HUES64 (cell line): ENCODE measurements at regions not wholly inside any gene's neighbourhood (a gene's known extent, or its start where the extent isn't known, plus 50 kb on each side); places are given as distances from the start of the nearest gene placed in this dataset.

Experiments used
- H3K27ac ChIP-seq: 2 replicates; pipeline ENCODE4 v1.7.0; 2013; ENCODE audit warnings: low read depth, low read length, inconsistent platforms
- H3K27me3 ChIP-seq: 2 replicates; pipeline ENCODE4 v1.6.1; 2013; ENCODE audit warnings: mild to moderate bottlenecking, low read length; ENCODE audit not compliant: insufficient read depth
- H3K36me3 ChIP-seq: 2 replicates; pipeline ENCODE4 v1.6.1; 2013; ENCODE audit warnings: mild to moderate bottlenecking, low read length; ENCODE audit not compliant: insufficient read depth
- H3K4me1 ChIP-seq: 2 replicates; pipeline ENCODE4 v1.6.1; 2013; ENCODE audit warnings: mild to moderate bottlenecking, low read length, moderate library complexity; ENCODE audit not compliant: insufficient read depth
- H3K4me3 ChIP-seq: 2 replicates; pipeline ENCODE4 v1.5.1; 2013; ENCODE audit warnings: mild to moderate bottlenecking, low read length, moderate library complexity
- H3K9ac ChIP-seq: 2 replicates; pipeline ENCODE4 v1.6.1; 2013; ENCODE audit warnings: mild to moderate bottlenecking, low read depth, low read length
- H3K9me3 ChIP-seq: 2 replicates; pipeline ENCODE4 v1.6.1; 2013; ENCODE audit warnings: low read depth, low read length; ENCODE audit not compliant: insufficient read depth
- WGBS: fragments of 150-250, 120-280 bp; methylation state at CpG from one replicate; pipeline ENCODE4 v1.1.7; 2013; ENCODE audit warnings: missing lambda C conversion rate; 5-methylcytosine and 5-hydroxymethylcytosine counted together

DNA sequence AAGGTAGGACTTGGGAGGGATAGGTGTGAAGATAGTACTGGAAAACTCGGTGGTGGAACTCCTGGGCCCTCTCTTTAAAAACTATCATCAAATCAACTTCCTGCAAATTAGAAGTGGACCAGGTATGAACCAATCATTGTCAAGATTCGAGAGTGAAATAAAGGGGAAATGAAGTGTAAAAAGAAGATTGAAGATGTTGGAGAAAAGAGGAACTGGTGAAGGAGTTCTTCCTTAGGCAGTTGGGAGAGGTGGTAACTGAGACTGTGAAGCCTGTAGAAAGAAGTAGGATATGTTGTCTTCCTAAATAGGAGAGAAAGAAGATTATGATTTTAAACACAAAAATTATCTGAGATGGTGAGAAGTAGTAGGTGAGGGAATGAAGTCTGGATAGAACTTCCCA lies 212.2 kb downstream of the PPP1R2C start:
- Histone ChIP-seq H3K36me3 (no peaks in the 10 kb centered on the region), H3K9ac (no peak overlapping the region), H3K9me3 (no peaks in the 10 kb centered on the region), H3K4me1 (no peaks in the 10 kb centered on the region), H3K27ac (no peak overlapping the region), H3K4me3 (no peak overlapping the region), H3K27me3 (no peaks in the 10 kb centered on the region)
- WGBS, result 92% methylated on average over 1 of the region's 2 CpGs

DNA sequence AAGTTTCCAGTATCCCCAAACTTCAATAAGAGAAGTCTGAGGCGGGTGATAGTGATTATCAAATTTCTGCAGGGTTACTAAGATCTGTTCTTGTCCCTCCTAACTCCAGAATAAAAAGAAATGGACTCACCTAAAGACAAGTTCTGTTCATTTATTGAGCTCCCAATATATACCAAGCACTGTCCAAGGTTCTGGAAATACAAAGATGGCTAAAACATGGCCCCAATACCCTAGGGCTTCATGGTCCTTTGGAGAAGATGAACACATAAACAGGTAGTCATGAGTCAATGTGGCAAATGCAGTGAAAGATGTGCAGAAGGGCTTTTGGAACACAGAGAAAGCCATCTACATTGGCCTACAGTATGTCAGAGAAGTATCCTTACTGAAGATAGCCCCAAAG lies 231.2 kb downstream of the PPP1R2C start:
- Histone ChIP-seq H3K4me1 (no peaks in the 10 kb centered on the region), H3K9me3 (no peaks in the 10 kb centered on the region), H3K4me3 (no peak overlapping the region), H3K27ac (no peak overlapping the region), H3K9ac (no peak overlapping the region), H3K27me3 (no peaks in the 10 kb centered on the region), H3K36me3 (no peaks in the 10 kb centered on the region)
- WGBS, result no CpG with 5 or more reads among the region's 1 CpG

GRCh38 chrX:42544883-42545282 lies 233.1 kb downstream of the PPP1R2C start:
- Histone ChIP-seq H3K27me3 (no peaks in the 10 kb centered on the region), H3K27ac (no peak overlapping the region), H3K36me3 (no peaks in the 10 kb centered on the region), H3K9me3 (no peaks in the 10 kb centered on the region), H3K9ac (no peak overlapping the region), H3K4me3 (no peak overlapping the region), H3K4me1 (no peaks in the 10 kb centered on the region)
- 88% methylated on average over 2 of the region's 2 CpGs for WGBS

DNA sequence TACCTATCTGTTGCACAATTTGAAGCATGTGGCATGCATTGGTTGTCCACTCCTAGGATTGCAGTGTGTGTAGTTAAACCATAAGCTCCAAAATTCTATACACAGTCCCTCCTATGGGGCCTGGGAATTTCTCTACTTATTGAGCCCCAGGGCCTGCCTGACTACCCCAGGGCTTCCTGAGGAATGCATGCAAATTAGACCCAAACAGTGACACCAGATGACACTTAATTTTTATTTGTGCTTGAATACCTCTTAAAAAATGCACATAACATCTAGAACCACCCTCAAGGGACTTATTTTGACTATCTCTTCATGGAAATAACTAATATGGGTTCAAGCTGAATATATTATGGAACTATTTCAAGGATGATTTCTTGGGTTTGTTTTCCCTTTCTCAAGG lies 236.4 kb downstream of the PPP1R2C start:
- no peak overlapping the region for H3K9ac ChIP-seq
- no peaks in the 10 kb centered on the region for H3K4me1 ChIP-seq
- no peaks in the 10 kb centered on the region for H3K27me3 ChIP-seq
- no peak overlapping the region for H3K27ac ChIP-seq
- H3K4me3 ChIP-seq, result no peak overlapping the region
- H3K36me3 ChIP-seq, result no peaks in the 10 kb centered on the region
- no peaks in the 10 kb centered on the region for H3K9me3 ChIP-seq

GRCh38 chrX:42540146-42540545 lies 237.8 kb downstream of the PPP1R2C start:
- Histone ChIP-seq H3K4me1 (no peaks in the 10 kb centered on the region), H3K9ac (no peak overlapping the region), H3K4me3 (no peak overlapping the region), H3K36me3 (no peaks in the 10 kb centered on the region), H3K27ac (no peak overlapping the region), H3K9me3 (no peaks in the 10 kb centered on the region), H3K27me3 (no peaks in the 10 kb centered on the region)

DNA sequence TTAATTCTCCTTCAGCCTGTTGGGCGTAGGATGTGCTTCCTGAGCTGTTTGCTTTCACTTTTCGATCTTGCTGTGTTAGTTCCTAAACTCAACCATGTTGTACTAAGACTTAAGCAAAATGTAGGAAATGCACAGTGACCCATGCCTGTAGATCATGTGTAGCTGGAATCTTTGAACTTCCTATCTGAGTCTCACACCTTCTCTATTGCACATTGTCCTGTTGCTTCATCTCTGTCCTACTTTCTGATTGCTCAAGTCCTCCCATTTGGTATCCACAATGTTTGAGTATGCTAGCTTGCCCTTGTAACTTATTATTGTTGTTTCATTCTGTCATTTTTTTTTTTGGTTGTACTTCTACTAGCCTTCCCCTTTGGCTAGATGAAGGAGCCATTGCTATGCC lies 239.6 kb downstream of the PPP1R2C start:
- H3K9ac ChIP-seq, result no peak overlapping the region
- H3K4me3 ChIP-seq, result no peak overlapping the region
- no peaks in the 10 kb centered on the region for H3K4me1 ChIP-seq
- no peaks in the 10 kb centered on the region for H3K9me3 ChIP-seq
- no peak overlapping the region for H3K27ac ChIP-seq
- WGBS, result 90% methylated on average over 2 of the region's 2 CpGs
- H3K36me3 ChIP-seq, result no peaks in the 10 kb centered on the region
- H3K27me3 ChIP-seq, result no peaks in the 10 kb centered on the region

DNA sequence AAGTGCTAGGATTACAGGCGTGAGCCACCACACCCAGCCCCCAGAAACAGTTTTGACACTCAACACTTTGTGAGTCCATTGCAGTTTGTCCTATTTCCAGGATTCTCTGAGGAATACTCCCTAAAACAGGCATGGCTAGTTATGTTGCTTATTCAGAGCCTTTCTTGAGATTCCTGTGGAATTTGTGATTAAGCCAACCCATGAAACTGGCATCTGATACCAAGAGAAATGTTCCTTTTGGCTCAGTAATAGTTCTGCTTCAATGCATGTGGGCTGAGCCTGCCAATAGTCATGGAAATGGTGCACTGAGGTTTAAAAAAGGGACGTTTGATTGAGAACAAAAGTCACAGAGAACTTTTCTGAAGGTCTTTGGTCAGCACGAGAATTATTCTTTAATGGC lies 241.7 kb downstream of the PPP1R2C start:
- no peak overlapping the region for H3K4me3 ChIP-seq
- H3K27me3 ChIP-seq, result no peaks in the 10 kb centered on the region
- no peaks in the 10 kb centered on the region for H3K9me3 ChIP-seq
- H3K9ac ChIP-seq, result no peak overlapping the region
- no peak overlapping the region for H3K27ac ChIP-seq
- no peaks in the 10 kb centered on the region for H3K4me1 ChIP-seq
- no peaks in the 10 kb centered on the region for H3K36me3 ChIP-seq
- WGBS, result 83% methylated on average over 3 of the region's 3 CpGs

DNA sequence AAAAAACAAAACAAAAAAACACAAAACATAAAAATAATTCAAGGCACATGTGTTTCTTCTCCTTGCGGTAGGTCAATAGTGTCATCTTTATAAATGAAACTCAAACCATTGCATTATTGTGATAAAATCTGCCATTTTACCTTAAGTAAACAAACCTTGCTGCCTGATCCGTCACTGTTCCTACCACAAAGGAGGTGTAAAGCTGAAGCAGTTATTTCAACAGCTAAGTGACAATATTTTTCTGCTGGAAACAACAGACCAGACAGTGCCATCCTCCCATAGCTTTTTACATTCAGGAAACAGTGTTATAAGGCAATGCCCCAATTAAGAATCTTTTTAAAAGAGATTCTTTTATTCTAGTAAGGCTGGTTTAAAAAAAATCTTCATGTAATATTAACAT lies 242.7 kb downstream of the PPP1R2C start:
- Histone ChIP-seq H3K4me3 (no peak overlapping the region), H3K4me1 (no peaks in the 10 kb centered on the region), H3K27me3 (no peaks in the 10 kb centered on the region), H3K36me3 (no peaks in the 10 kb centered on the region), H3K27ac (no peak overlapping the region), H3K9me3 (no peaks in the 10 kb centered on the region), H3K9ac (no peak overlapping the region)
- 96% methylated on average over 2 of the region's 2 CpGs for WGBS

- no peak overlapping the region for H3K9ac ChIP-seq
- no peak overlapping the region for H3K27ac ChIP-seq
- no peak overlapping the region for H3K4me3 ChIP-seq
- no peaks in the 10 kb centered on the region for H3K27me3 ChIP-seq
- H3K4me1 ChIP-seq, result no peaks in the 10 kb centered on the region
- WGBS, result 92% methylated on average over 2 of the region's 2 CpGs
- no peaks in the 10 kb centered on the region for H3K9me3 ChIP-seq
- no peaks in the 10 kb centered on the region for H3K36me3 ChIP-seq
Observed at GRCh38 chrX:42533761-42534160, 244.2 kb downstream of the PPP1R2C start.

GRCh38 chrX:42531441-42531840 lies 246.5 kb downstream of the PPP1R2C start:
- no peak overlapping the region for H3K4me3 ChIP-seq
- WGBS, result 80% methylated on average over 2 of the region's 2 CpGs
- H3K36me3 ChIP-seq, result no peaks in the 10 kb centered on the region
- H3K9ac ChIP-seq, result no peak overlapping the region
- no peaks in the 10 kb centered on the region for H3K27me3 ChIP-seq
- no peak overlapping the region for H3K27ac ChIP-seq
- H3K9me3 ChIP-seq, result no peaks in the 10 kb centered on the region
- no peaks in the 10 kb centered on the region for H3K4me1 ChIP-seq

DNA sequence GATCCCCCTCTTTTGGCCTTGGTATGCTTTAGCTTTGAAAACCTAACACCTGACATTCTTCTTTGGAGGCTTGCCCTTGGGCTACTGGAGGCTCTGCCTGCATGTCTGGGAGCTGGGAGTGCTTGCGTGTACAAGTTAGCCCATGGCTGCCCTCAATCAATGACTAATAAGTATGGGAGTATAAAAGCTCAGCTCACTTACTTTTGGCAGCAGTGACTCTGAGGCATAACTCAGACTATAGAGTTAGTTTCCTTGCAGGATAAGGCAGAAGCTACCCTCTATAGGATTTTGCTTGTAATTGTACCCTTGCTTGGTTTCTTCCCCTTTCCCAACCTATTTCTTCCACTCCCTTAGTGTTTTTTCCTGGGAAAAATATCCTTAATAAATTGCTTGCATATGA lies 247.9 kb downstream of the PPP1R2C start:
- no peak overlapping the region for H3K9ac ChIP-seq
- no peaks in the 10 kb centered on the region for H3K9me3 ChIP-seq
- WGBS, result 88% methylated on average over 1 of the region's 1 CpG
- no peak overlapping the region for H3K27ac ChIP-seq
- H3K27me3 ChIP-seq, result no peaks in the 10 kb centered on the region
- H3K4me3 ChIP-seq, result no peak overlapping the region
- no peaks in the 10 kb centered on the region for H3K4me1 ChIP-seq
- no peaks in the 10 kb centered on the region for H3K36me3 ChIP-seq

GRCh38 chrX:42524379-42524778 lies 253.6 kb downstream of the PPP1R2C start:
- no peaks in the 10 kb centered on the region for H3K9me3 ChIP-seq
- no peaks in the 10 kb centered on the region for H3K4me1 ChIP-seq
- no peak overlapping the region for H3K4me3 ChIP-seq
- H3K27me3 ChIP-seq, result no peaks in the 10 kb centered on the region
- WGBS, result 100% methylated on average over 1 of the region's 1 CpG
- H3K36me3 ChIP-seq, result no peaks in the 10 kb centered on the region
- no peak overlapping the region for H3K27ac ChIP-seq
- H3K9ac ChIP-seq, result no peak overlapping the region
